Brain microvascular endothelial cell (primary cell): ENCODE measurements at regions not wholly inside any gene's neighbourhood (a gene's known extent, or its start where the extent isn't known, plus 50 kb on each side); places are given as distances from the start of the nearest gene placed in this dataset.

ENCODE experiments used
- DNase-seq: peaks from one replicate; pipeline ENCODE4 v3.0.0-alpha.2; 2020
- H3K27ac ChIP-seq: fragments of 250-450 bp; sonication (Bioruptor Pico); 2 replicates; pipeline ENCODE4 v1.5.1; 2020; ENCODE audit warnings: mild to moderate bottlenecking, moderate library complexity
- H3K27me3 ChIP-seq: fragments of 250-450 bp; sonication (Bioruptor Pico); replicated peaks from 2 replicates; pipeline ENCODE4 v1.5.1; 2020; ENCODE audit warnings: mild to moderate bottlenecking
- H3K36me3 ChIP-seq: fragments of 250-450 bp; sonication (Bioruptor Pico); replicated peaks from 2 replicates; pipeline ENCODE4 v1.5.1; 2020; ENCODE audit warnings: mild to moderate bottlenecking
- H3K4me3 ChIP-seq: 2 replicates; pipeline ENCODE4 v1.5.1; 2011; ENCODE audit warnings: low read depth, mild to moderate bottlenecking, control low read depth, low read length, moderate library complexity
- CTCF ChIP-seq: IDR thresholded peaks from 2 replicates; pipeline ENCODE4 v1.5.1; 2011; ENCODE audit warnings: low read depth, mild to moderate bottlenecking, moderate library complexity, low read length, control low read depth, inconsistent platforms; ENCODE audit errors: missing control alignments
- in situ Hi-C: cut with HindIII; loops from 2 replicates; pipeline ENCODE4 v1.10.0; 2017; ENCODE audit warnings: low sequenced_read_pairs, low pct_ligation_motif_present

- Histone ChIP-seq H3K4me3 (no peak overlapping the region), H3K36me3 (no peaks in the 10 kb centered on the region), H3K27me3 (no peaks in the 10 kb centered on the region), H3K27ac (no peak overlapping the region)
- TF ChIP-seq CTCF = no peak
- in situ Hi-C loops = no loop called here
- DNase-seq = no peak
These were observed 148.3 kb upstream of the STXBP5 start for GRCh38 chr6:147055821-147056392.

GRCh38 chr6:147057188-147057587, 147.0 kb upstream of the STXBP5 start:
- in situ Hi-C loops = no loop called here
- Histone ChIP-seq H3K36me3 (no peaks in the 10 kb centered on the region), H3K4me3 (no peak overlapping the region), H3K27ac (no peak overlapping the region), H3K27me3 (no peaks in the 10 kb centered on the region)
- DNase-seq = no peak
- no peak for TF ChIP-seq CTCF

GRCh38 chr6:147057705-147058342, 146.4 kb upstream of the STXBP5 start:
- DNase-seq = no peak
- Histone ChIP-seq H3K36me3 (no peaks in the 10 kb centered on the region), H3K27ac (no peak overlapping the region), H3K4me3 (no peak overlapping the region), H3K27me3 (no peaks in the 10 kb centered on the region)
- in situ Hi-C loops = no loop called here
- TF ChIP-seq CTCF = no peak

GRCh38 chr6:147058786-147059385, 145.3 kb upstream of the STXBP5 start:
- in situ Hi-C loops = no loop called here
- no peak overlapping the region for H3K27ac ChIP-seq
- H3K27me3 ChIP-seq = no peaks in the 10 kb centered on the region
- no peak for TF ChIP-seq CTCF
- DNase-seq = no peak
- H3K4me3 ChIP-seq = no peak overlapping the region
- no peaks in the 10 kb centered on the region for H3K36me3 ChIP-seq

GRCh38 chr6:147060636-147061035, 143.6 kb upstream of the STXBP5 start:
- Histone ChIP-seq H3K27me3 (no peaks in the 10 kb centered on the region), H3K4me3 (no peak overlapping the region), H3K36me3 (no peaks in the 10 kb centered on the region), H3K27ac (no peak overlapping the region)
- in situ Hi-C loops = no loop called here
- TF ChIP-seq CTCF = no peak
- DNase-seq = no peak
